ENCODE measurements at regions not wholly inside any gene's neighbourhood (a gene's known extent, or its start where the extent isn't known, plus 50 kb on each side); places are given as distances from the start of the nearest gene placed in this dataset.

GRCh38 chr21:14758849-14759248 lies 212.7 kb upstream of the SAMSN1 start:
- Histone ChIP-seq H3K27me3 (replicated peaks; ENCODE audit: insufficient read depth) (no peaks in the 10 kb centered on the region), H3K4me1 (replicated peaks) (no peaks in the 10 kb centered on the region), H3K4me3 (no peak overlapping the region), H3K9me3 (no peaks in the 10 kb centered on the region), H3K36me3 (no peaks in the 10 kb centered on the region), H3K27ac (no peak overlapping the region)
- DNase-seq (ENCODE audit: low spot score): no peak
- intact Hi-C loops (cut with DNase I): no loop called here
- TF ChIP-seq POLR2AphosphoS5 (IDR thresholded peaks at IDR 0.05) (no peak), POLR2A (IDR thresholded peaks at IDR 0.05) (no peak)

GRCh38 chr21:14757533-14758327 lies 211.6 kb upstream of the SAMSN1 start:
- Histone ChIP-seq H3K4me1 (replicated peaks) (no peaks in the 10 kb centered on the region), H3K27ac (no peak overlapping the region), H3K27me3 (replicated peaks; ENCODE audit: insufficient read depth) (no peaks in the 10 kb centered on the region), H3K9me3 (no peaks in the 10 kb centered on the region), H3K4me3 (no peak overlapping the region), H3K36me3 (no peaks in the 10 kb centered on the region)
- intact Hi-C loops (cut with DNase I): no loop called here
- 86% methylated on average over 7 of the region's 7 CpGs for WGBS
- TF ChIP-seq POLR2A (IDR thresholded peaks at IDR 0.05) (no peak), CTCF (IDR thresholded peaks at IDR 0.05) (no peak), POLR2AphosphoS5 (IDR thresholded peaks at IDR 0.05) (no peak)
- DNase-seq (ENCODE audit: low spot score): no peak

GRCh38 chr21:14755086-14755485 lies 209.0 kb upstream of the SAMSN1 start:
- H3K27ac ChIP-seq: no peak overlapping the region
- TF ChIP-seq CTCF (IDR thresholded peaks at IDR 0.05) (no peak), POLR2AphosphoS5 (IDR thresholded peaks at IDR 0.05) (no peak), POLR2A (IDR thresholded peaks at IDR 0.05) (no peak)
- H3K27me3 ChIP-seq (replicated peaks; ENCODE audit: insufficient read depth): no peaks in the 10 kb centered on the region
- no peak overlapping the region for H3K4me3 ChIP-seq
- no peak for DNase-seq (ENCODE audit: low spot score)
- H3K4me1 ChIP-seq (replicated peaks): no peaks in the 10 kb centered on the region
- no peaks in the 10 kb centered on the region for H3K36me3 ChIP-seq
- WGBS: 92% methylated on average over 1 of the region's 1 CpG
- H3K9me3 ChIP-seq: no peaks in the 10 kb centered on the region
- intact Hi-C loops (cut with DNase I): no loop called here

- no peak for TF ChIP-seq POLR2AphosphoS5 (IDR thresholded peaks at IDR 0.05)
- no peak for TF ChIP-seq CTCF (IDR thresholded peaks at IDR 0.05)
- TF ChIP-seq POLR2A (IDR thresholded peaks at IDR 0.05): no peak
- no peak overlapping the region for H3K27ac ChIP-seq
- no peak overlapping the region for H3K4me3 ChIP-seq
- H3K36me3 ChIP-seq: no peaks in the 10 kb centered on the region
- intact Hi-C loops (cut with DNase I): no loop called here
- whole genome bisulfite sequencing: 91% methylated on average over 2 of the region's 2 CpGs
- no peaks in the 10 kb centered on the region for H3K4me1 ChIP-seq (replicated peaks)
- H3K27me3 ChIP-seq (replicated peaks; ENCODE audit: insufficient read depth): no peaks in the 10 kb centered on the region
- H3K9me3 ChIP-seq: no peaks in the 10 kb centered on the region
- no peak for DNase-seq (ENCODE audit: low spot score)
Measured at GRCh38 chr21:14754682-14755081, 208.6 kb upstream of the SAMSN1 start.

- Histone ChIP-seq H3K9me3 (no peaks in the 10 kb centered on the region), H3K27ac (no peak overlapping the region), H3K27me3 (replicated peaks; ENCODE audit: insufficient read depth) (no peaks in the 10 kb centered on the region), H3K36me3 (no peaks in the 10 kb centered on the region), H3K4me3 (no peak overlapping the region), H3K4me1 (replicated peaks) (no peaks in the 10 kb centered on the region)
- no peak for DNase-seq (ENCODE audit: low spot score)
- intact Hi-C loops (cut with DNase I): no loop called here
- 90% methylated on average over 1 of the region's 1 CpG for WGBS
- no peak for TF ChIP-seq POLR2AphosphoS5 (IDR thresholded peaks at IDR 0.05)
- TF ChIP-seq CTCF (IDR thresholded peaks at IDR 0.05): no peak
- TF ChIP-seq POLR2A (IDR thresholded peaks at IDR 0.05): no peak
Measured at GRCh38 chr21:14754259-14754604, 208.1 kb upstream of the SAMSN1 start.

Measured in prostate gland (tissue), 2 donors.